Thoracic aorta (tissue), 2 donors: ENCODE measurements at regions not wholly inside any gene's neighbourhood (a gene's known extent, or its start where the extent isn't known, plus 50 kb on each side); places are given as distances from the start of the nearest gene placed in this dataset.

Source experiments
- ATAC-seq: fragments of 150-250 bp; one replicate; pipeline ENCODE4 v1.8.0; 2017; ENCODE audit warnings: low read depth; ENCODE audit not compliant: insufficient number of reproducible peaks, low FRiP score
- DNase-seq: peaks from one replicate; pipeline ENCODE4 v3.0.0-alpha.2; 2020; ENCODE audit warnings: low spot score
- H3K27ac ChIP-seq, 2 donors: fragments of 200-600 bp; sonication (generic); 1 replicate in 1 of 2; 2 replicates in 1 of 2; pipeline ENCODE4 v1.5.1; 2016; ENCODE audit warnings: mild to moderate bottlenecking in 2 of 2, moderate library complexity in 2 of 2
- H3K27me3 ChIP-seq: fragments of 200-600 bp; sonication (generic); replicated peaks from 2 replicates; pipeline ENCODE4 v1.6.0; 2016; ENCODE audit warnings: mild to moderate bottlenecking; ENCODE audit not compliant: insufficient read depth
- H3K36me3 ChIP-seq: fragments of 200-600 bp; sonication (generic); one replicate; pipeline ENCODE4 v1.5.1; 2016
- H3K4me1 ChIP-seq, 2 donors: fragments of 200-600 bp; sonication (generic); 1 replicate in 1 of 2; 2 replicates in 1 of 2; pipeline versions ENCODE4 v1.5.1 to v1.6.0; 2016; ENCODE audit warnings: low read depth in 2 of 2, mild to moderate bottlenecking in 1 of 2; ENCODE audit not compliant: control insufficient read depth in 1 of 2
- H3K4me3 ChIP-seq: fragments of 200-600 bp; sonication (generic); 2 replicates; pipeline ENCODE4 v1.5.1; 2016; ENCODE audit warnings: mild to moderate bottlenecking
- H3K9me3 ChIP-seq: fragments of 200-600 bp; sonication (generic); 2 replicates; pipeline ENCODE4 v1.5.1; 2016
- CTCF ChIP-seq: fragments of 200-600 bp; sonication (generic); IDR thresholded peaks from one replicate; pipeline ENCODE4 v1.5.1; 2019; ENCODE audit warnings: antibody characterized with exemption

DNA sequence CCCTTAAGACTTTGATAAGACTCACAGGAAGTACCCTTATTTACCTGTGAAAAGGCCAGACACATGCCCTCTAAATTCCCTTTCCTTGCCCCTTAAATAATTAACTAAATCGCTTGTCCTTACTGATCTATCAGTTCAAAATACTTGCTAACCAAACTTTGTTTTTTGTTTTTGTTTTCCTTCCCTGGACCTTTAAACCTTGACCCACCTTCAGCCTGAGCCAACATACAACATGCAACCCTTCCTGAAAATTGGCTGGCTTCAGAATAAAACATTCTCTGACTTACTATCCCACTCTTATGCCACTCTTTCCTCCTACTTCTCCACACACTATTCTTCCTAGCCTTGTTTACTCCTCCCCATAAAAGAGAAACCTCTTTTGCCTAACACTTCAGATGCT, 448.1 kb upstream of the TRAM1L1 start:
- no peak overlapping the region for H3K4me3 ChIP-seq
- ATAC-seq (no peak), DNase-seq (no peak)
- H3K27ac ChIP-seq = no peak overlapping the region
- no peaks in the 10 kb centered on the region for H3K27me3 ChIP-seq
- no peak for TF ChIP-seq CTCF
- no peaks in the 10 kb centered on the region for H3K9me3 ChIP-seq
- no peaks in the 10 kb centered on the region for H3K36me3 ChIP-seq
- no peaks in the 10 kb centered on the region for H3K4me1 ChIP-seq

- no peaks in the 10 kb centered on the region for H3K9me3 ChIP-seq
- H3K27ac ChIP-seq = no peak overlapping the region
- no peak overlapping the region for H3K4me3 ChIP-seq
- ATAC-seq (no peak), DNase-seq (no peak)
- TF ChIP-seq CTCF = no peak
- no peaks in the 10 kb centered on the region for H3K4me1 ChIP-seq
- H3K36me3 ChIP-seq = no peaks in the 10 kb centered on the region
- H3K27me3 ChIP-seq = no peaks in the 10 kb centered on the region
Measured at GRCh38 chr4:117545039-117545438, 459.7 kb upstream of the TRAM1L1 start.

DNA sequence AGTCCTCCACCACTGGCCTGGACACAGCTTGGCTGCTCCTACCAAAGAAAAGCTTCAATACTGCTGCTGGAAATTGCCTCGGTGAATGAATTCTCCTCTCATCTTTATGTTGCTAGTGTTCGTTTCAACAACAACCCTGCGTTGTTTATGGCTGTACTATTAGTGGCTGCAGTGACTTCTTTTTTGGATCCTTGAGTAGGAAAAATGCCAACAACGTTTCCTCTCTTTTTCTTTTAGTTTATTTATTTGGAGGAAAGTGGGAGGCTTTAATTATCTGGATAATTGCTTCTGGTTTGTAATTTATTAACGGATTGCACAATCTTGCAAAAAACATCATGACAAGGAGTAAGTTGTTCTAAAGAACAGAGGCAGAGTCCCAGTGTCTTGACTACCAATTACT, 464.1 kb upstream of the TRAM1L1 start:
- Histone ChIP-seq H3K27ac (no peak overlapping the region), H3K36me3 (no peaks in the 10 kb centered on the region), H3K9me3 (no peaks in the 10 kb centered on the region), H3K4me1 (no peaks in the 10 kb centered on the region), H3K27me3 (no peaks in the 10 kb centered on the region), H3K4me3 (no peak overlapping the region)
- no peak for TF ChIP-seq CTCF
- ATAC-seq (no peak), DNase-seq (no peak)

DNA sequence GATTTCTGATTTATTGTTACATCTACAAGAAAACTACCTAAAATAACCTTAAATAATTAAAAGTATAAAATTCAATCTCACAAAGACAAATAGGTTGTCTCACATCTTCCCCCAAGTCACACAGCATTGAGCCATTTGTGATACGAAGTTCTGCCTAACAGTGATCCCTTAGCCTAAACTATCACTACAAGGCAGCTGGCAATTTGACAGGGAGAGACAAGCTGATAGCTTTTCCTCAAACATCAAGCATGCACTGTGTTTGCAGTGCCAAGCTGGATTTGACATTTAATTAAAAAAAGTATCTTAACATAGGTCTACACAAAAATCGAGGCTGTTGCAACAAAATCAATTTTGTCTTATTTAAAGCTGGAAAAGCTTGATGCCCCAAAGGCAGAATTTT, 464.7 kb upstream of the TRAM1L1 start:
- ATAC-seq = no peak
- TF ChIP-seq CTCF = no peak
- no peak for DNase-seq
- Histone ChIP-seq H3K27me3 (no peaks in the 10 kb centered on the region), H3K4me1 (no peaks in the 10 kb centered on the region), H3K27ac (no peak overlapping the region), H3K36me3 (no peaks in the 10 kb centered on the region), H3K9me3 (no peaks in the 10 kb centered on the region), H3K4me3 (no peak overlapping the region)

DNA sequence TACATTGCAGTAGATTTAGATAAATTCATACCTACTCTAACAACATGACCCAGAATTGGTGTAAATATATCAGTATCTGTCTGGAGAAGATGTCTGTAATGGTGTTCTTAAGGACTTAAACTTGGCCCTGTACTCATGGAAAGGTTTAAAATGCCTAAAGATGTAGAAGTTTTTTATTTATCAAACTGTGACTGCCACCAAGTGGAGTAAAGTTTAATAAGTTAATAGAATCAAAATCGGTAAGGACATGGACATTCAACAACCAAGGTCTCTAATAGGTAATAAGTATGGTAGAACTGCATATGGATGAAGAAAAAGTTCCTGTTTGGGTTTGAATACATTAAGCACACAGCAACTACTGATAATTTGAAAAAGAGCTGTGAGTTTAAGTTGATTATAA, 474.0 kb upstream of the NDST3 start:
- no peaks in the 10 kb centered on the region for H3K4me1 ChIP-seq
- DNase-seq = no peak
- no peak for ATAC-seq
- no peak for TF ChIP-seq CTCF
- H3K27me3 ChIP-seq = no peaks in the 10 kb centered on the region
- H3K4me3 ChIP-seq = no peak overlapping the region
- H3K27ac ChIP-seq = no peak overlapping the region
- no peaks in the 10 kb centered on the region for H3K9me3 ChIP-seq
- H3K36me3 ChIP-seq = no peaks in the 10 kb centered on the region
